ENCODE measurements at regions not wholly inside any gene's neighbourhood (a gene's known extent, or its start where the extent isn't known, plus 50 kb on each side); places are given as distances from the start of the nearest gene placed in this dataset.

GRCh38 chr10:10831085-10831484 is 186.6 kb upstream of the CELF2 start:
- Mint-ChIP-seq H3K4me3 (ENCODE audit: unreplicated experiment) (no peak overlapping the region), H3K27me3 (ENCODE audit: unreplicated experiment) (no peaks in the 10 kb centered on the region), H3K4me1 (ENCODE audit: unreplicated experiment) (no peaks in the 10 kb centered on the region), H3K27ac (ENCODE audit: unreplicated experiment) (no peak overlapping the region), H3K9me3 (ENCODE audit: unreplicated experiment) (no peaks in the 10 kb centered on the region), H3K36me3 (ENCODE audit: low read depth, unreplicated experiment) (no peaks in the 10 kb centered on the region)
- DNase-seq (ENCODE audit: low spot score): no peak
- TF ChIP-seq, protein P1, sequence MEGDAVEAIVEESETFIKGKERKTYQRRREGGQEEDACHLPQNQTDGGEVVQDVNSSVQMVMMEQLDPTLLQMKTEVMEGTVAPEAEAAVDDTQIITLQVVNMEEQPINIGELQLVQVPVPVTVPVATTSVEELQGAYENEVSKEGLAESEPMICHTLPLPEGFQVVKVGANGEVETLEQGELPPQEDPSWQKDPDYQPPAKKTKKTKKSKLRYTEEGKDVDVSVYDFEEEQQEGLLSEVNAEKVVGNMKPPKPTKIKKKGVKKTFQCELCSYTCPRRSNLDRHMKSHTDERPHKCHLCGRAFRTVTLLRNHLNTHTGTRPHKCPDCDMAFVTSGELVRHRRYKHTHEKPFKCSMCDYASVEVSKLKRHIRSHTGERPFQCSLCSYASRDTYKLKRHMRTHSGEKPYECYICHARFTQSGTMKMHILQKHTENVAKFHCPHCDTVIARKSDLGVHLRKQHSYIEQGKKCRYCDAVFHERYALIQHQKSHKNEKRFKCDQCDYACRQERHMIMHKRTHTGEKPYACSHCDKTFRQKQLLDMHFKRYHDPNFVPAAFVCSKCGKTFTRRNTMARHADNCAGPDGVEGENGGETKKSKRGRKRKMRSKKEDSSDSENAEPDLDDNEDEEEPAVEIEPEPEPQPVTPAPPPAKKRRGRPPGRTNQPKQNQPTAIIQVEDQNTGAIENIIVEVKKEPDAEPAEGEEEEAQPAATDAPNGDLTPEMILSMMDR (IDR thresholded peaks at IDR 0.05; ENCODE audit: unreplicated experiment): no peak

DNA sequence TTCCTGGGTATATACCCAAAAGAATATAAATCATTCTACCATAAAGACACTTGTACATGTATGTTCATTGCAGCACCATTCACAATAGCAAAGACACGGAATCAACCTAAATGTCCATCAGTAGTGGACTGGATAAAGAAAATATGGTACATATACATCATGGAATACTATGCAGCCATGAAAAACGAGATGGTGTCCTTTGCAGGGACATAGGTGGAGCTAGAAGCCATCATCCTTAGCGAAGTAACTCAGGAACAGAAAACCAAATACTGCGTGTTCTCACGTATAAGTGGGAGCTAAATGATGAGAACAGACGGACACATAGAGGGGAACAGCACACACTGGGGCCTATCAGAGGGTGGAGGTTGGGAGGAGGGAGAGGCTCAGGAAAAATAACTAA is 183.7 kb upstream of the CELF2 start:
- Mint-ChIP-seq H3K27ac (ENCODE audit: unreplicated experiment) (no peak overlapping the region), H3K4me3 (ENCODE audit: unreplicated experiment) (no peak overlapping the region), H3K36me3 (ENCODE audit: low read depth, unreplicated experiment) (no peaks in the 10 kb centered on the region), H3K9me3 (ENCODE audit: unreplicated experiment) (no peaks in the 10 kb centered on the region), H3K4me1 (ENCODE audit: unreplicated experiment) (no peaks in the 10 kb centered on the region), H3K27me3 (ENCODE audit: unreplicated experiment) (peaks cover 1% of the 10 kb centered on the region)
- no peak for DNase-seq (ENCODE audit: low spot score)
- TF ChIP-seq, protein P1 (IDR thresholded peaks at IDR 0.05; ENCODE audit: unreplicated experiment): no peak

DNA sequence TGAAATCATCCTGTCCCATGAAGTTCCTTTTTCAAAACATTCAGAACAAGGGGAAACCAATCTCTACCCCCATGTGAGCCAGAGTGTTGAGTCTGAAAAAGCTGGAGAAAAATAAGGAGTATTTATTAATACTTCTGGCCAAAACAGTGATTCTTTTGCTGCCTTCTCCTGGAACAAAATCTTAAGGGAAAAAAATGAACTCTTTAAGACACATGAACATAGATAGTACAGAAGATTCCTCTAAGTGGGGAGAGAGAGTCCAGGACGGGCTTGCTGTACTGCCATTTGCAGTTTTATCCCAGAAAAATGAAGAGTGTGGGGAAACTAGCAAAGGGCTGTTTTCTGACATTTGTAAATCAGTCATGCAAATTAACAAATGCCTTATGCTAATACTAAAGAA is 173.4 kb upstream of the CELF2 start:
- DNase-seq (ENCODE audit: low spot score): no peak
- H3K27ac Mint-ChIP-seq (ENCODE audit: unreplicated experiment): no peak overlapping the region
- H3K9me3 Mint-ChIP-seq (ENCODE audit: unreplicated experiment): peaks cover 5% of the 10 kb centered on the region
- TF ChIP-seq, protein P1 (IDR thresholded peaks at IDR 0.05; ENCODE audit: unreplicated experiment): no peak
- no peaks in the 10 kb centered on the region for H3K4me1 Mint-ChIP-seq (ENCODE audit: unreplicated experiment)
- H3K27me3 Mint-ChIP-seq (ENCODE audit: unreplicated experiment): no peaks in the 10 kb centered on the region
- no peak overlapping the region for H3K4me3 Mint-ChIP-seq (ENCODE audit: unreplicated experiment)
- H3K36me3 Mint-ChIP-seq (ENCODE audit: low read depth, unreplicated experiment): no peaks in the 10 kb centered on the region

DNA sequence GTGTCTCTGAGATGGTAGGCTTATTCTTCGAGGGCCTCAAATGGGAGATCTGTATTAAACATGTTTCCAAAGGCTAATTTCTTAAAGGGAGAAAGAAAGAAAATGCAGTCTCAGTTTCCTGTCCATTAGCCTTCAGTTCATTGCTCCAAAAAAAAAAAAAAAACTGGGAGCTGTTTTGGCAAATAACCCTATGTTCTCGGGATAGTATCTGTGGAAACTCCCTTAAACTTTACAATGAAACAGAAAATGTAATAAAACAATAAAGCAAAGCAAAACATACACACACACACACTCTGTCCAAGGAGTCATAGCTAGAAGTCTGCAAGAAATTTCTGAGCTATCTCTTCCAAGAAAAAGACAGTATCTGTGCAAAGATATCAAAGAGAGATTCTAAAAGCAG is 172.5 kb upstream of the CELF2 start:
- Mint-ChIP-seq H3K9me3 (ENCODE audit: unreplicated experiment) (no peaks in the 10 kb centered on the region), H3K27ac (ENCODE audit: unreplicated experiment) (no peak overlapping the region), H3K36me3 (ENCODE audit: low read depth, unreplicated experiment) (no peaks in the 10 kb centered on the region), H3K4me3 (ENCODE audit: unreplicated experiment) (no peak overlapping the region), H3K4me1 (ENCODE audit: unreplicated experiment) (no peaks in the 10 kb centered on the region), H3K27me3 (ENCODE audit: unreplicated experiment) (no peaks in the 10 kb centered on the region)
- TF ChIP-seq, protein P1 (IDR thresholded peaks at IDR 0.05; ENCODE audit: unreplicated experiment): no peak
- DNase-seq (ENCODE audit: low spot score): no peak

DNA sequence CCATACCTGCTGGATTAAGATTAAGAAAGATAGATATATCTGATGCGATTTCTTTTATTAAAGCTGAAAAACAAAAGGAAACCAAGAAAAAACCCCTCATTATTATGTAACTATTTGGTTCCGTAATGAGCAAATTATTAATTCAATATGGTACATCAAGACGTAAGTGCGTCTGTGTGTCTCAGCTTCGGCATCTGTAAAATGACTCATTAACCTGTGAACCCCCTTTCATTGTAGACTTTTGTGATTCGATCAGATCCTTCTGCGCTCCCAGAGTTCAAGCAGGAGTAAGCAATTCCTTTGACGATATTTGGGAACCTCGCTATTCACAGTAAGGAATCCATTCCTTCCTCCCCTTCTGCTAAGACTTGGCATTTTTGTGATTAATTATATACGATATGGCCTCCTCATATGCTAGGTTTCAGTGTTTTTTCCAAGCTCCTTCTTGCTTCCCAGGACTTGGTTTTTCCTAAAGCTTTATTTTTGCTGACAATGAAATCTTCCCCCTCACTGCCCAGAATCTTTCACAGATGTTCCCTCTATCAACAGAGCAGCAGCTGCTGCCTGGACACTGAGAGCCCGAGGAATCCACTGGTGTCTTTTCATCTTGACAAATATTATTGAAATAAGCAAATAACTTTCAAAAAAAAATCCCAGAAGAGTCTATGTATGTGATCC is 171.7 kb upstream of the CELF2 start:
- no peak overlapping the region for H3K27ac Mint-ChIP-seq (ENCODE audit: unreplicated experiment)

More for the DNA sequence above, 171.7 kb upstream of the CELF2 start:
- Mint-ChIP-seq H3K4me3 (ENCODE audit: unreplicated experiment) (no peak overlapping the region), H3K27me3 (ENCODE audit: unreplicated experiment) (no peaks in the 10 kb centered on the region), H3K36me3 (ENCODE audit: low read depth, unreplicated experiment) (no peaks in the 10 kb centered on the region), H3K4me1 (ENCODE audit: unreplicated experiment) (no peaks in the 10 kb centered on the region), H3K9me3 (ENCODE audit: unreplicated experiment) (no peaks in the 10 kb centered on the region)
- TF ChIP-seq, protein P1 (IDR thresholded peaks at IDR 0.05; ENCODE audit: unreplicated experiment): no peak
- no peak for DNase-seq (ENCODE audit: low spot score)
